ENCODE measurements at regions not wholly inside any gene's neighbourhood (a gene's known extent, or its start where the extent isn't known, plus 50 kb on each side); places are given as distances from the start of the nearest gene placed in this dataset.

DNA sequence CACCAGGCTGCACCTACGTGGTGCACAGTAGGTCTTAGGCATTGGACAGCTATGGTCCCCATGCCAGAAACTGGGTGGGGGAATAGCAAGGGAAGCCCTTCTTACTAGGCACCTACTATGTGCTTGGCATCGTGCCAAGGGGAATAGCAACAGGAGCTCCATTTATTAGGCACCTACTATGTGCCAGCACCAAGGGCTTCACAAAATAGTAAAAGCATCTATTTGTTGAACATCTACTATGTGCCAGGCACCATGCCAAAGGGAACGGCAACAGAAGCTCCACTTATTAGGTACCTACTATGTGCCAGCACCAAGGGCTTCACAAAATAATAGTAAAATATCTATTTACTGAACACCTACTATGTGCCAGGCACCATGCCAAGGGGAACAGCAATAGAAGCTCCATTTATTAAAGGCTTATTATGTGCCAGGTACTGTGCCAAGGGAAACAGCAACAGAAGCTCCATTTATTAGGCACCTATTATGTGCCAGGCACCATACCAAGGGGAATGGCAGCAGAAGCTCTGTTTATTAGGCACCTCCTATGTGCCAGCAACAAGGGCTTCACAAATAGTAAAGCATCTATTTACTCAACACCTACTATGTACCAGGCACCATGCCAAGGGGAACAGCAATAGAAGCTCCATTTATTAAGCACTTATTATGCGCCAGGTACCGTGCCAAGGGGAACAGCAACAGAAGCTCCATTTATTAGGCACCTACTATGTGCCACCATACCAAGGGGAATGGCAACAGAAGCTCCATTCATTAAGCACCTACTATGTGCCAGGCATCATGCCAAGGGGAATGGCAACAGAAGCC lies 108.5 kb downstream of the PTPRS start:
- TF ChIP-seq, protein P1, sequence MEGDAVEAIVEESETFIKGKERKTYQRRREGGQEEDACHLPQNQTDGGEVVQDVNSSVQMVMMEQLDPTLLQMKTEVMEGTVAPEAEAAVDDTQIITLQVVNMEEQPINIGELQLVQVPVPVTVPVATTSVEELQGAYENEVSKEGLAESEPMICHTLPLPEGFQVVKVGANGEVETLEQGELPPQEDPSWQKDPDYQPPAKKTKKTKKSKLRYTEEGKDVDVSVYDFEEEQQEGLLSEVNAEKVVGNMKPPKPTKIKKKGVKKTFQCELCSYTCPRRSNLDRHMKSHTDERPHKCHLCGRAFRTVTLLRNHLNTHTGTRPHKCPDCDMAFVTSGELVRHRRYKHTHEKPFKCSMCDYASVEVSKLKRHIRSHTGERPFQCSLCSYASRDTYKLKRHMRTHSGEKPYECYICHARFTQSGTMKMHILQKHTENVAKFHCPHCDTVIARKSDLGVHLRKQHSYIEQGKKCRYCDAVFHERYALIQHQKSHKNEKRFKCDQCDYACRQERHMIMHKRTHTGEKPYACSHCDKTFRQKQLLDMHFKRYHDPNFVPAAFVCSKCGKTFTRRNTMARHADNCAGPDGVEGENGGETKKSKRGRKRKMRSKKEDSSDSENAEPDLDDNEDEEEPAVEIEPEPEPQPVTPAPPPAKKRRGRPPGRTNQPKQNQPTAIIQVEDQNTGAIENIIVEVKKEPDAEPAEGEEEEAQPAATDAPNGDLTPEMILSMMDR (IDR thresholded peaks at IDR 0.05), result no peak
- no peak for TF ChIP-seq POLR2A (IDR thresholded peaks at IDR 0.05)
